ENCODE measurements at regions not wholly inside any gene's neighbourhood (a gene's known extent, or its start where the extent isn't known, plus 50 kb on each side); places are given as distances from the start of the nearest gene placed in this dataset.

GRCh38 chr3:187919048-187919447, 173.8 kb upstream of the BCL6 start:
- POLR2A ChIA-PET: no interaction called here
- CTCF ChIA-PET: no interaction called here
- no peak for TF ChIP-seq ZNF384 (IDR thresholded peaks at IDR 0.05)
- no peak for TF ChIP-seq L3MBTL2 (conservative IDR thresholded peaks at IDR 0.05)
- no peak for TF ChIP-seq HDGF (IDR thresholded peaks at IDR 0.05; ENCODE audit: borderline replicate concordance)
- no peak for TF ChIP-seq TARDBP (IDR thresholded peaks at IDR 0.05)
- no peak for TF ChIP-seq CTBP1 (IDR thresholded peaks at IDR 0.05; ENCODE audit: borderline replicate concordance)
- no peak for TF ChIP-seq BHLHE40 (IDR thresholded peaks at IDR 0.05; ENCODE audit: borderline replicate concordance)
- TF ChIP-seq ELF4 (IDR thresholded peaks at IDR 0.05): no peak
- no peak for TF ChIP-seq NFRKB (IDR thresholded peaks at IDR 0.05)
- no peak for TF ChIP-seq PKNOX1 (IDR thresholded peaks at IDR 0.05)
- no peak for TF ChIP-seq FOXK2 (IDR thresholded peaks at IDR 0.05)
- no peak for TF ChIP-seq LEF1 (IDR thresholded peaks at IDR 0.05; ENCODE audit: borderline replicate concordance)
- TF ChIP-seq ARNT (IDR thresholded peaks at IDR 0.05): no peak
- no peak for TF ChIP-seq FOXA1 (IDR thresholded peaks at IDR 0.05)
- no peak for TF ChIP-seq SP1 (IDR thresholded peaks at IDR 0.05)
- TF ChIP-seq SUZ12 (IDR thresholded peaks at IDR 0.05): no peak
- TF ChIP-seq FOXM1 (IDR thresholded peaks at IDR 0.05; ENCODE audit: borderline replicate concordance): no peak
- no peak for DNase-seq (ENCODE audit: extremely low spot score)

- CTCF ChIA-PET: no interaction called here
- POLR2A ChIA-PET: no interaction called here
- DNase-seq (ENCODE audit: extremely low spot score): no peak
- TF ChIP-seq HDGF (IDR thresholded peaks at IDR 0.05; ENCODE audit: borderline replicate concordance) (no peak), LEF1 (IDR thresholded peaks at IDR 0.05; ENCODE audit: borderline replicate concordance) (no peak), TARDBP (IDR thresholded peaks at IDR 0.05) (no peak)
These were observed 174.3 kb upstream of the BCL6 start for GRCh38 chr3:187919544-187919943.

GRCh38 chr3:187920030-187920429, 174.8 kb upstream of the BCL6 start:
- ChIA-PET CTCF (no interaction called here), POLR2A (no interaction called here)
- no peak for DNase-seq (ENCODE audit: extremely low spot score)
- TF ChIP-seq FOXA1 (IDR thresholded peaks at IDR 0.05) (no peak), ZNF384 (IDR thresholded peaks at IDR 0.05) (no peak), TARDBP (IDR thresholded peaks at IDR 0.05) (no peak), SUZ12 (IDR thresholded peaks at IDR 0.05) (no peak), LEF1 (IDR thresholded peaks at IDR 0.05; ENCODE audit: borderline replicate concordance) (no peak), HDGF (IDR thresholded peaks at IDR 0.05; ENCODE audit: borderline replicate concordance) (no peak), L3MBTL2 (conservative IDR thresholded peaks at IDR 0.05) (no peak), ARNT (IDR thresholded peaks at IDR 0.05) (no peak), PKNOX1 (IDR thresholded peaks at IDR 0.05) (no peak), SP1 (IDR thresholded peaks at IDR 0.05) (no peak), FOXM1 (IDR thresholded peaks at IDR 0.05; ENCODE audit: borderline replicate concordance) (no peak), ELF4 (IDR thresholded peaks at IDR 0.05) (no peak), CTBP1 (IDR thresholded peaks at IDR 0.05; ENCODE audit: borderline replicate concordance) (no peak)

GRCh38 chr3:187920913-187921312, 175.6 kb upstream of the BCL6 start:
- POLR2A ChIA-PET: no interaction called here
- CTCF ChIA-PET: no interaction called here
- no peak for DNase-seq (ENCODE audit: extremely low spot score)
- TF ChIP-seq LEF1 (IDR thresholded peaks at IDR 0.05; ENCODE audit: borderline replicate concordance) (no peak), PKNOX1 (IDR thresholded peaks at IDR 0.05) (no peak), L3MBTL2 (conservative IDR thresholded peaks at IDR 0.05) (no peak)

GRCh38 chr3:187921391-187922074, 176.3 kb upstream of the BCL6 start:
- ChIA-PET CTCF (no interaction called here), POLR2A (no interaction called here)
- DNase-seq (ENCODE audit: extremely low spot score): no peak
- TF ChIP-seq ZNF384 (IDR thresholded peaks at IDR 0.05) (no peak), LEF1 (IDR thresholded peaks at IDR 0.05; ENCODE audit: borderline replicate concordance) (no peak), FOXM1 (IDR thresholded peaks at IDR 0.05; ENCODE audit: borderline replicate concordance) (no peak), FOXK2 (IDR thresholded peaks at IDR 0.05) (no peak), ELF4 (IDR thresholded peaks at IDR 0.05) (no peak), PKNOX1 (IDR thresholded peaks at IDR 0.05) (no peak), SP1 (IDR thresholded peaks at IDR 0.05) (no peak), L3MBTL2 (conservative IDR thresholded peaks at IDR 0.05) (no peak), ARNT (IDR thresholded peaks at IDR 0.05) (no peak)

- CTCF ChIA-PET: interaction anchor here (0.5 kb wide), 1 partner anchor 122 kb away, joined by 3 read pairs; no protein-coding TSS in a partner anchor
- TF ChIP-seq LEF1 (IDR thresholded peaks at IDR 0.05; ENCODE audit: borderline replicate concordance): no peak
- TF ChIP-seq BHLHE40 (IDR thresholded peaks at IDR 0.05; ENCODE audit: borderline replicate concordance): no peak
- TF ChIP-seq TARDBP (IDR thresholded peaks at IDR 0.05): no peak
- TF ChIP-seq PKNOX1 (IDR thresholded peaks at IDR 0.05): no peak
- TF ChIP-seq FOXK2 (IDR thresholded peaks at IDR 0.05): no peak
- no peak for TF ChIP-seq ELF4 (IDR thresholded peaks at IDR 0.05)
- TF ChIP-seq CTBP1 (IDR thresholded peaks at IDR 0.05; ENCODE audit: borderline replicate concordance): no peak
- TF ChIP-seq L3MBTL2 (conservative IDR thresholded peaks at IDR 0.05): no peak
- no peak for TF ChIP-seq SUZ12 (IDR thresholded peaks at IDR 0.05)
- no peak for TF ChIP-seq SP1 (IDR thresholded peaks at IDR 0.05)
- no peak for TF ChIP-seq FOXM1 (IDR thresholded peaks at IDR 0.05; ENCODE audit: borderline replicate concordance)
- TF ChIP-seq HDGF (IDR thresholded peaks at IDR 0.05; ENCODE audit: borderline replicate concordance): no peak
- TF ChIP-seq ARNT (IDR thresholded peaks at IDR 0.05): no peak
- TF ChIP-seq FOXA1 (IDR thresholded peaks at IDR 0.05): no peak
- TF ChIP-seq ZNF384 (IDR thresholded peaks at IDR 0.05): no peak
- TF ChIP-seq NFRKB (IDR thresholded peaks at IDR 0.05): no peak
- POLR2A ChIA-PET: no interaction called here
- no peak for DNase-seq (ENCODE audit: extremely low spot score)
These were observed 177.6 kb upstream of the BCL6 start for GRCh38 chr3:187922704-187923416.

Data from HEK293T (cell line).